ENCODE measurements at regions not wholly inside any gene's neighbourhood (a gene's known extent, or its start where the extent isn't known, plus 50 kb on each side); places are given as distances from the start of the nearest gene placed in this dataset.

GRCh38 chr14:34104489-34105397, 153.9 kb upstream of the EGLN3 start:
- H3K27ac ChIP-seq (ENCODE audit: low read depth, low read length), result no peak overlapping the region
- peaks cover 0 to 10% (median 0%) of the 10 kb centered on the region in 5 donors for H3K27me3 Mint-ChIP-seq

GRCh38 chr14:34103176-34103575, 152.3 kb upstream of the EGLN3 start:
- intact Hi-C loops (cut with micrococcal nuclease), result no loop called here
- no peak for DNase-seq
- peaks cover 0 to 15% (median 0%) of the 10 kb centered on the region in 7 donors for H3K4me1 Mint-ChIP-seq
- peaks cover 0 to 10% (median 0%) of the 10 kb centered on the region in 5 donors for H3K27me3 Mint-ChIP-seq
- no peak overlapping the region for H3K27ac ChIP-seq (ENCODE audit: low read depth, low read length)
- H3K4me3 ChIP-seq (ENCODE audit: low read length), result no peak overlapping the region
- no peaks in the 10 kb centered on the region for H3K4me1 ChIP-seq (ENCODE audit: control insufficient read depth in 2 of 2, insufficient read depth in 2 of 2, low read length in 2 of 2)
- no peaks in the 10 kb centered on the region for H3K9me3 ChIP-seq (ENCODE audit: control insufficient read depth in 2 of 3, low read length in 3 of 3)
- no peak overlapping the region for H3K27ac Mint-ChIP-seq
- peaks cover 0 to 2% (median 0%) of the 10 kb centered on the region in 5 donors for H3K36me3 Mint-ChIP-seq
- CTCF ChIA-PET, result no interaction called here
- ATAC-seq, result no peak
- H3K36me3 ChIP-seq (ENCODE audit: control insufficient read depth in 2 of 3, insufficient read depth in 3 of 3, low read length in 3 of 3), result no peaks in the 10 kb centered on the region
- H3K9me3 Mint-ChIP-seq, result no peaks in the 10 kb centered on the region
- no peak overlapping the region for H3K4me3 Mint-ChIP-seq
- H3K27me3 ChIP-seq (ENCODE audit: control insufficient read depth in 2 of 2, insufficient read depth in 2 of 2, low read length in 2 of 2), result no peaks in the 10 kb centered on the region
- POLR2A ChIA-PET, result no interaction called here

More at GRCh38 chr14:34104489-34105397, 153.9 kb upstream of the EGLN3 start:
- peaks cover 0 to 4% (median 0%) of the 10 kb centered on the region in 11 donors for H3K9me3 Mint-ChIP-seq
- no peak overlapping the region for H3K4me3 Mint-ChIP-seq
- Histone ChIP-seq H3K4me1 (ENCODE audit: control insufficient read depth in 2 of 2, insufficient read depth in 2 of 2, low read length in 2 of 2) (no peaks in the 10 kb centered on the region), H3K9me3 (ENCODE audit: control insufficient read depth in 2 of 3, low read length in 3 of 3) (no peaks in the 10 kb centered on the region), H3K36me3 (ENCODE audit: control insufficient read depth in 2 of 3, insufficient read depth in 3 of 3, low read length in 3 of 3) (no peaks in the 10 kb centered on the region), H3K27me3 (ENCODE audit: control insufficient read depth in 2 of 2, insufficient read depth in 2 of 2, low read length in 2 of 2) (no peaks in the 10 kb centered on the region), H3K4me3 (ENCODE audit: low read length) (no peak overlapping the region)
- no peak for ATAC-seq
- ChIA-PET POLR2A (no interaction called here), CTCF (no interaction called here)
- peaks cover 0 to 6% (median 0%) of the 10 kb centered on the region in 7 donors for H3K4me1 Mint-ChIP-seq
- no peak for DNase-seq
- peaks cover 0 to 2% (median 0%) of the 10 kb centered on the region in 5 donors for H3K36me3 Mint-ChIP-seq
- intact Hi-C loops (cut with micrococcal nuclease), result no loop called here
- no peak overlapping the region for H3K27ac Mint-ChIP-seq

GRCh38 chr14:34099635-34100034, 148.8 kb upstream of the EGLN3 start:
- POLR2A ChIA-PET, result no interaction called here
- CTCF ChIA-PET, result no interaction called here
- H3K4me3 Mint-ChIP-seq, result no peak overlapping the region
- Histone ChIP-seq H3K27ac (ENCODE audit: low read depth, low read length) (no peak overlapping the region), H3K4me1 (ENCODE audit: control insufficient read depth in 2 of 2, insufficient read depth in 2 of 2, low read length in 2 of 2) (no peaks in the 10 kb centered on the region), H3K36me3 (ENCODE audit: control insufficient read depth in 2 of 3, insufficient read depth in 3 of 3, low read length in 3 of 3) (no peaks in the 10 kb centered on the region), H3K9me3 (ENCODE audit: control insufficient read depth in 2 of 3, low read length in 3 of 3) (no peaks in the 10 kb centered on the region), H3K4me3 (ENCODE audit: low read length) (no peak overlapping the region), H3K27me3 (ENCODE audit: control insufficient read depth in 2 of 2, insufficient read depth in 2 of 2, low read length in 2 of 2) (no peaks in the 10 kb centered on the region)
- intact Hi-C loops (cut with micrococcal nuclease), result loop anchor here in 1 of 2 donors (2.0 to 5.0 kb wide), 4 partner anchors 57 to 149 kb away; partner anchors contain the start of gene EGLN3
- H3K36me3 Mint-ChIP-seq, result peaks cover 0 to 23% (median 0%) of the 10 kb centered on the region in 5 donors
- peaks cover 0 to 40% (median 0%) of the 10 kb centered on the region in 7 donors for H3K4me1 Mint-ChIP-seq
- DNase-seq, result no peak
- peaks cover 0 to 1% (median 0%) of the 10 kb centered on the region in 5 donors for H3K27me3 Mint-ChIP-seq
- H3K27ac Mint-ChIP-seq, result no peak overlapping the region
- ATAC-seq, result no peak
- H3K9me3 Mint-ChIP-seq, result peaks cover 0 to 5% (median 0%) of the 10 kb centered on the region in 11 donors

- Mint-ChIP-seq H3K9me3 (peaks cover 0 to 7% (median 0%) of the 10 kb centered on the region in 11 donors), H3K36me3 (peaks cover 0 to 28% (median 0%) of the 10 kb centered on the region in 5 donors), H3K4me1 (peaks cover 0 to 47% (median 4%) of the 10 kb centered on the region in 7 donors), H3K27ac (peak overlapping the region in 1 of 9 donors; percentile 40), H3K4me3 (peak overlapping the region in 1 of 10 donors; percentile 39), H3K27me3 (no peaks in the 10 kb centered on the region)
- ATAC-seq, result no peak
- H3K4me3 ChIP-seq (ENCODE audit: low read length), result no peak overlapping the region
- no peak overlapping the region for H3K27ac ChIP-seq (ENCODE audit: low read depth, low read length)
- intact Hi-C loops (cut with micrococcal nuclease), result loop anchor here in 1 of 2 donors (1.0 to 5.0 kb wide), 5 partner anchors 57 to 260 kb away; partner anchors contain the start of gene EGLN3
- H3K27me3 ChIP-seq (ENCODE audit: control insufficient read depth in 2 of 2, insufficient read depth in 2 of 2, low read length in 2 of 2), result no peaks in the 10 kb centered on the region
- no peaks in the 10 kb centered on the region for H3K36me3 ChIP-seq (ENCODE audit: control insufficient read depth in 2 of 3, insufficient read depth in 3 of 3, low read length in 3 of 3)
- H3K4me1 ChIP-seq (ENCODE audit: control insufficient read depth in 2 of 2, insufficient read depth in 2 of 2, low read length in 2 of 2), result no peaks in the 10 kb centered on the region
- ChIA-PET CTCF (no interaction called here), POLR2A (no interaction called here)
- DNase-seq, result no peak
- no peaks in the 10 kb centered on the region for H3K9me3 ChIP-seq (ENCODE audit: control insufficient read depth in 2 of 3, low read length in 3 of 3)
Observed at GRCh38 chr14:34098985-34099349, 148.1 kb upstream of the EGLN3 start.

- Mint-ChIP-seq H3K4me1 (peaks cover 0 to 53% (median 7%) of the 10 kb centered on the region in 7 donors), H3K27ac (peak overlapping the region in 1 of 9 donors; percentile 40), H3K27me3 (peaks cover 0 to 4% (median 0%) of the 10 kb centered on the region in 5 donors), H3K4me3 (peak overlapping the region in 1 of 10 donors; percentile 39), H3K9me3 (peaks cover 0 to 11% (median 0%) of the 10 kb centered on the region in 11 donors), H3K36me3 (peaks cover 0 to 34% (median 0%) of the 10 kb centered on the region in 5 donors)
- no peaks in the 10 kb centered on the region for H3K4me1 ChIP-seq (ENCODE audit: control insufficient read depth in 2 of 2, insufficient read depth in 2 of 2, low read length in 2 of 2)
- CTCF ChIA-PET, result no interaction called here
- DNase-seq, result peak in 2 of 9 donors; percentile 2 to 29
- POLR2A ChIA-PET, result no interaction called here
- H3K27me3 ChIP-seq (ENCODE audit: control insufficient read depth in 2 of 2, insufficient read depth in 2 of 2, low read length in 2 of 2), result no peaks in the 10 kb centered on the region
- no peak for ATAC-seq
- no peak overlapping the region for H3K27ac ChIP-seq (ENCODE audit: low read depth, low read length)
- no peaks in the 10 kb centered on the region for H3K9me3 ChIP-seq (ENCODE audit: control insufficient read depth in 2 of 3, low read length in 3 of 3)
- H3K4me3 ChIP-seq (ENCODE audit: low read length), result no peak overlapping the region
- intact Hi-C loops (cut with micrococcal nuclease), result loop anchor here in 1 of 2 donors (1.0 to 5.0 kb wide), 5 partner anchors 56 to 259 kb away; partner anchors contain the start of gene EGLN3
- H3K36me3 ChIP-seq (ENCODE audit: control insufficient read depth in 2 of 3, insufficient read depth in 3 of 3, low read length in 3 of 3), result no peaks in the 10 kb centered on the region
Observed at GRCh38 chr14:34098045-34098984, 147.4 kb upstream of the EGLN3 start.

DNA sequence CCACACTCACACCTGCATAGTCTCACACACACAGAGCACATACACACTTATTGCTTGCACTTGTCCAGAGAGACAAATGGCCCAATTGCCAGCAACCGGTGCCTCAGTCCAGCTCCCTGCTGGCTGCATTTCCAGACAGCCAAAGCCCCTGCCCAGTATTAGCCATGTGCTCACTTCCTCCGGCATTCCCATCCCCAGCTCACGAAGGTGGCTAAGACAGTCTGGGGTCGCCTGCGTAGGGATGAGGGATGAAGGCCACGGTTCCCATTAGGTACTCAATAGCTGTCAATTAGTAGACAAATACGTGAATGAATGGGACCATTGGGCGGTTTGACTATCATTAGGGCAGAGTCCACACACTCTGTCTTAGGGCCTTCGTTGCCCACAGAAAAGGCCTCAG, 146.8 kb upstream of the EGLN3 start:
- CTCF ChIA-PET, result no interaction called here
- no peak for ATAC-seq
- peak overlapping the region in 1 of 9 donors; percentile 28 for H3K27ac Mint-ChIP-seq

More for the DNA sequence above, 146.8 kb upstream of the EGLN3 start:
- no peaks in the 10 kb centered on the region for H3K36me3 ChIP-seq (ENCODE audit: control insufficient read depth in 2 of 3, insufficient read depth in 3 of 3, low read length in 3 of 3)
- H3K4me3 ChIP-seq (ENCODE audit: low read length), result no peak overlapping the region
- H3K9me3 ChIP-seq (ENCODE audit: control insufficient read depth in 2 of 3, low read length in 3 of 3), result no peaks in the 10 kb centered on the region
- Mint-ChIP-seq H3K4me1 (peaks cover 0 to 60% (median 7%) of the 10 kb centered on the region in 7 donors), H3K9me3 (peaks cover 0 to 11% (median 0%) of the 10 kb centered on the region in 11 donors), H3K36me3 (peaks cover 0 to 36% (median 0%) of the 10 kb centered on the region in 5 donors), H3K4me3 (no peak overlapping the region), H3K27me3 (peaks cover 0 to 10% (median 0%) of the 10 kb centered on the region in 5 donors)
- intact Hi-C loops (cut with micrococcal nuclease), result loop anchor here in 1 of 2 donors (1.0 to 5.0 kb wide), 5 partner anchors 55 to 258 kb away; partner anchors contain the start of gene EGLN3
- no peak for DNase-seq
- no peaks in the 10 kb centered on the region for H3K4me1 ChIP-seq (ENCODE audit: control insufficient read depth in 2 of 2, insufficient read depth in 2 of 2, low read length in 2 of 2)
- POLR2A ChIA-PET, result no interaction called here
- H3K27me3 ChIP-seq (ENCODE audit: control insufficient read depth in 2 of 2, insufficient read depth in 2 of 2, low read length in 2 of 2), result no peaks in the 10 kb centered on the region
- no peak overlapping the region for H3K27ac ChIP-seq (ENCODE audit: low read depth, low read length)
